ENCODE measurements at regions not wholly inside any gene's neighbourhood (a gene's known extent, or its start where the extent isn't known, plus 50 kb on each side); places are given as distances from the start of the nearest gene placed in this dataset.

GRCh38 chr16:14334366-14335080 lies 263.4 kb downstream of the MRTFB start:
- no peak for DNase-seq (ENCODE audit: low read depth)

- no peak for DNase-seq (ENCODE audit: low read depth)
Measured at GRCh38 chr16:14333361-14333760, 262.2 kb downstream of the MRTFB start.

GRCh38 chr16:14331020-14331419 lies 259.9 kb downstream of the MRTFB start:
- no peak for DNase-seq (ENCODE audit: low read depth)

GRCh38 chr16:14329727-14330350 lies 258.7 kb downstream of the MRTFB start:
- DNase-seq (ENCODE audit: low read depth), result no peak

- no peak for DNase-seq (ENCODE audit: low read depth)
Measured at GRCh38 chr16:14325502-14326401, 254.6 kb downstream of the MRTFB start.

- no peak for DNase-seq (ENCODE audit: low read depth)
Measured at GRCh38 chr16:14324581-14324980, 253.5 kb downstream of the MRTFB start.

GRCh38 chr16:14322186-14322585 lies 251.1 kb downstream of the MRTFB start:
- DNase-seq (ENCODE audit: low read depth), result no peak

GRCh38 chr16:14321542-14321941 lies 250.4 kb downstream of the MRTFB start:
- DNase-seq (ENCODE audit: low read depth), result no peak

GRCh38 chr16:14320406-14320805 lies 249.3 kb downstream of the MRTFB start:
- DNase-seq (ENCODE audit: low read depth), result no peak
